Fibroblast of skin of left quadriceps (primary cell): ENCODE measurements at regions not wholly inside any gene's neighbourhood (a gene's known extent, or its start where the extent isn't known, plus 50 kb on each side); places are given as distances from the start of the nearest gene placed in this dataset.
"Not testable (repeated sequence)": the region's sequence is repeated elsewhere in the genome, so short reads cannot be mapped to it uniquely, and the experiment has no call there.

Experiments used
- DNase-seq, 2 experiments: peaks; one replicate each; pipeline ENCODE4 v3.0.0-alpha.2; 2013; ENCODE audit warnings: low read depth in 2 of 2

- DNase-seq = no peak
These were observed 129.2 kb downstream of the ATP6V1G3 start for GRCh38 chr1:198411240-198411639.

GRCh38 chr1:198408716-198409115, 131.8 kb downstream of the ATP6V1G3 start:
- no peak for DNase-seq

GRCh38 chr1:198404632-198405031, 135.8 kb downstream of the ATP6V1G3 start:
- DNase-seq = not testable (repeated sequence)

- no peak for DNase-seq
These were observed 140.4 kb downstream of the ATP6V1G3 start for GRCh38 chr1:198400063-198400462.

- no peak for DNase-seq
These were observed 141.0 kb downstream of the ATP6V1G3 start for GRCh38 chr1:198399452-198399851.

- DNase-seq = no peak
These were observed 143.2 kb downstream of the ATP6V1G3 start for GRCh38 chr1:198397208-198397808.

- no peak for DNase-seq
These were observed 149.0 kb downstream of the ATP6V1G3 start for GRCh38 chr1:198391393-198392020.

- DNase-seq = peak; percentile 18 to 19
These were observed 152.9 kb downstream of the ATP6V1G3 start for GRCh38 chr1:198387587-198387986.

GRCh38 chr1:198380275-198380674, 160.2 kb downstream of the ATP6V1G3 start:
- DNase-seq = no peak

- no peak for DNase-seq
These were observed 162.8 kb downstream of the ATP6V1G3 start for GRCh38 chr1:198377702-198378101.

GRCh38 chr1:198374288-198374687, 166.2 kb downstream of the ATP6V1G3 start:
- no peak for DNase-seq

- peak in 1 of 2 experiments; percentile 10 for DNase-seq
These were observed 167.1 kb downstream of the ATP6V1G3 start for GRCh38 chr1:198373376-198373775.
